ENCODE measurements at regions not wholly inside any gene's neighbourhood (a gene's known extent, or its start where the extent isn't known, plus 50 kb on each side); places are given as distances from the start of the nearest gene placed in this dataset.
A peak's percentile ranks its signal among the peaks of the same experiment; 100 is the strongest.

DNA sequence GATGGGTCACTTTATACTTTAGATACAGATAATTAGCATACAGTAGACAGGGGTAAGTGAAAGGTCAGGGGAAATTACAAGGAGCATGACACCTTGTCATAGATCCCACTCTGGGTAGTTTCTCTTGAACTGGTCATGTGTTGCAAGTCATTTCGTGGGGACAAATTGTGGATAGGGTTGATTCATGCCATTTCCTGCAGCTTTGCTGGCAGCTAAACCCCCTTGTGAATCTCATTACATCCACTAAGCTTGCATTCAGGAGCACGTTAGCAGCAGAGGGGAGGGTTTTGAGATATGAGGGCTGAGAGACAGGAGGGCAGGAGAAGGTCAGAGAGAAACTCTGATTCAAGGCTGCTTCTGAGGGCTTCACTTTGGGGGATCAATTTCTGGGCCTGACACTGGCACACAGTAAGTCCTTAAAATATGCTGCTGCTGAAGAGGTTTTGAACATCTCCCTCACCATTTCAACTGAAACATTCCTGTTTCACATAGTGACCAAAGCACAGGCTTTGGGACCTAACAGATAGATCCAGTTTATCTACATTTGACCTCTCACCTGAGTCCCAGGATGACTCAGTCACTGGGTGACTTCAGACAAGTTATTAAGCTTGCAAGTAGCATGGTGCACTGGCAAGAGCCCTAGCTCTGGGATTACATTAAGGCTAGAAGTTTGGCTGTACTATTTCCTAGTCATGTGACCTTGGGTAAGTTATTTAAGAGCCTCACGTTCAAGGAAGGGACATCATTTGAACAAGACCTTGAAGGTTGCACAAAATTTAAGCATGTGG, 206.0 kb upstream of the USP24 start:
- FAIRE-seq, result no peak

DNA sequence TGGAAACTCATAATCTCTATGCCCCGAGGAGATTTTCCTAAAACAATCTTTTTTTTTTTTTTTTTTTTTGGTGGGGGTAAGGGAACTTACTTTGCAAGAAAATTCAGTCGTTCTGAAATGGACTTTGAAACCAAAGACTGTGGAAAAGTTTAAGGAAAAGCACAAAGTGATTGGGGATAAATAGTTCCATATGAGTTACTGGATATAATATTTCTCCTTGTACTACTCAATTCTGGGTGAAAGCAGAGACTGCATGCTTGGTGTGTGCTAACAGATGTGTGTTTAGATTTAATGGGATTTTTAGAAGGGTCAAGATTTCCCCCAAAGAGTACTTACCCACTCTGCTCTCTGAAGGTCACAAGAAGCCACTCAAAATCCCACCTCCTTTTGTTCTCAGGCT, 204.9 kb upstream of the USP24 start:
- no peak for FAIRE-seq

DNA sequence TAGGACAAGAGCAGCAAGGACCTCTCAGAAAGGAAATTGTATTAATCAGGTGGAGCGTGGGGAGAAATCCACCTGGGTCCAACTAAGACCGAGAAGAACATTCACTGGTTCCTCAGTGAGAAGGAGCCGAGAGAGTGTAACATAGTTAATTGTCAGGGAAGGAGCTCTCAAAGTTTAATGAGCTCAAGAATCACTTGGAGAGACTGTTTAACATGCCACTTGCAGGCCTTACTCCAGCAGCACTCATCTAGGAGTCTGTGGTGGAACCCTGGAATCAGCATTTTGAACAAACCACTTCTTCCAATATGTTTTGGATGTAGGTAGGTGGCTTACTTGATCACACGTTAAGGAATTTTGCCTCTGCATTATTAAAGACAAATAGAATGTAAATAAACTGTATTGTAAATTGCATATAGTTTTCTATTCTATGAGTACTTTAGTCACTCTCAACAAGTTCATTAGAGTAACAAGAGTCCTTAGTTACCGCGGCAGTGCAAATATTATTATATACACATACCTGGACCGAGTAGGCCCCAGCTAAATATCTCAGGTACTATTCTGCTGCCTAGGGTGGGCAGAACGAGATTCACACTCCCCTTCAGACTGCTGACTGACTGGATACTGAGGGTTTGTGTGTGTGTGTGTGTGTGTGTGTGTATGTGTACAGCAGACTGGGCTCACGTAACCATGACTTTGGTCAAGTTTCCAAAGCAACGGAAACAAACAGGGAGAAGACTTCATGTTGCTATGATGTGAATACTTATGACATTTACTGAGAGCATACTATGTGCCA, 203.2 kb upstream of the USP24 start:
- no peak for FAIRE-seq

DNA sequence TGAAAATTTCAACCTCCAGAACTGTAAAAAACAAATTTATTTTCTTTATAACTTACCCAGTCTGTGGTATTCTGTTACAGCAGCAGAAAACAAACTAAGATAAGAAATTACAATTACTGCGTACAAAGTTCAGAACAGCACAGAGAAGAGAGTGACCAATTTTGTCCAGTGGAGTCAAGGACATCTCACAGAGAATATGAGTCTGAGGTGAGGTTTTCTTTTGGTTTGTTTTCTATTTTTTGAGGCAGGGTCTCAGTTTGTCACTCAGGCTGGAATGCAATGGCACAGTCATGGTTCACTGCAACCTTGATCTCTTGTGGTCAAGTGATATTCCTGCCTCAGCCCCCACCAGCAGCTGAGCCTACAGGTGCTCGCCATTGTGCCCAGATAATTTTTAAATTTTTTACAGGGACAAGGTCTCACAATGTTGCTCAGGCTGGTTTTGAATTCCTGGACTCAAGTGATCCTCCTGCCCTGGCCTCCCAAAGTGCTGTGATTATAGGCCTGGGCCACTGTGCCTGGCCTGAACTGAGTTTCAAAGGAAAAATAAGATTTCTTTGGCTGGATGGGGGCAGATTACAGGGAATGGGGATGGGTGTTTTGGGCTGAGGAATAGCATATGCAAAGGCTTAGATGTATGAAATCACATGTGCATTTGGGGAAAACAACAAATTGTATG, 201.1 kb upstream of the USP24 start:
- FAIRE-seq, result no peak

DNA sequence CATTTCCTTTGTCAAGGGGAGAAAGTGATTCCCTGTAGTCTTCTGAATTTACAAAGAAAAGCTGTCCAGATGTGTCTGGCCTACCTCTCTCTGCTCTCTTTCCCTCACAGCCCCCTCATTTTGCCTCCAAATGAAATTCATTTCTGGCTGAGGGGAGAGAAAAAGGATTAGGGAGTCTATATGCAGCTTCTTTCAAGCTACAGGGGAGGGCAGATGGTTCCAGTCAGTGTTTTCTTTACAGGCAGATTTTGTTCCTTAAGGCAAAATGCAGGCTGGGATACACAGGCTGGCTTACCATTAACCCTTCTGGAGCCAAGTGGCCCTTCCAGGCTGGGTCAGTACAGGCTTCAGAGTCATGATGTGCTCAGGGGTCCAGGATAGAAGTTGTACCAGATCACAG, 198.1 kb upstream of the USP24 start:
- FAIRE-seq, result no peak

DNA sequence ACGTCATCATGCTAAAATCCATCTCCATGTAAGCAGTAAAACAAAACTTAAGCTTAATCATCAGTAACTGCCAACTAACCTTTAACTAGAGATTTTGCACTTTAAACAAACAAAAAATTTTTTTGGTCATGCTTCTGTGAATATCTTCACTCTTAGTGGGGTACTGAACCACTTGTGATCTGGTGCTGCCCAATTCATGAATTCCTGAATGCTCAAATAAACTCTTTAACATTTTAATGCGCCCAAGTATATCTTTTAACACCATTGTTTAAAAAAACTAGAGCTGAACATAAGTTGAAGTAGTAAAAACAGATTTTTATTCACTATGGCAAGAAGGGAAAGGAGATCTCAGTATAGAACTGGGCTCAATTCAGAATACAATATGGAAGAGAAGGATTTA, 196.9 kb upstream of the USP24 start:
- FAIRE-seq, result no peak

DNA sequence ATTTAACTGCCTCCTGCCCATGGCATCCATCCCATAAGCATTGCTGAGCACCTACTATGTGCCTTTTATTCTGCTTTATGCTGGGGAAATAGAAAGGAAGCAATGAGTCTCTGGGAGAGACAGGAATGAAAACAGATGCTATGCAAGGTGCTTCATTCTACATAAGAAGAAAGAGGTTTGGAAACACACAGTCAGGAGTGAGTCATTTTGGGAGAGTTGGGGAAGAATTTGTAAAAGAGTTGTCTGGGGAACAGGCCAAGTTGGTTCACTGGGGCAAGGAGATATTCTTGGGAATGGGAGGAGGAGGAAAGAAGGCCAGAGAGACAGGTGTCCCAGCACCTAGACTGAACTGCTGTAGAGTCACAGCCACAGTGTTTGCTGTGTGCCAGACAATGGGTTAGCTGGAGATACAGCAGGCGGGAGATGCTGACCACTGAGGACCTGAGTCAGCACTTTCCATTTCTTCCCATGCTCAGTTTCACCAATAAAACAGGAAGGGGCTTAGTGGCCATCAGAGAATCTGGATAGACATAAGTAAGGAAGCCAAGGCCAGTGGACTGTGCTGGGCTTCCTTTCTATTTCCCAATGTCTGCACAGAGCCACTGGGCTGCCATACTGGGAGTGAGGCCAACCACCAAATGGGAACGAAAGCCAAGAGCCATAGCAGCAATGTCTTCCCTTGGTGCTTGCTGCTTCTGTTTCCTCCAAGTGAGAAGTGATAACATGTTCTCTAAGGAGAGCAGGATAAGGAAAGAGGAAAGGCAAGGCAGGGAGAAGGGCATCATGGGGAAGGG, 187.7 kb upstream of the USP24 start:
- no peak for FAIRE-seq

DNA sequence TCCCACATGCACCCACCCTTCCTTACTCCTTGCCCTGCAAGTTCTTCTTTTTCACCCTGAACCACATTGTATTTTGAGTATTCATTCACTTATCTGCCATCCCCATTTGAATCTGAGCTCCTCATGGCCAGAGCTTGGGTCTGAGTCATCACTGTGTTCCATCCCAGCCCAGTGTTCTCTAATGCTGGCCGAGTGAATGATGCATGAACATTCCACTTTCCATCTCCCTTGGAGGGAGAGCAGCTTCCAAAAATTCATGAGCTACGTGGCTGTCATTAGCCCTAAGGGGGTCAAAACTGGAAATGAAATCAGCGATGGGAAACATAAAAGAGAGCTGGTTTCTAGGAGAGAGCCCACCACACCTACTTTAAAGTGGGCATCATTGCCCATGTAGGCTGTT, 187.0 kb upstream of the USP24 start:
- no peak for FAIRE-seq

DNA sequence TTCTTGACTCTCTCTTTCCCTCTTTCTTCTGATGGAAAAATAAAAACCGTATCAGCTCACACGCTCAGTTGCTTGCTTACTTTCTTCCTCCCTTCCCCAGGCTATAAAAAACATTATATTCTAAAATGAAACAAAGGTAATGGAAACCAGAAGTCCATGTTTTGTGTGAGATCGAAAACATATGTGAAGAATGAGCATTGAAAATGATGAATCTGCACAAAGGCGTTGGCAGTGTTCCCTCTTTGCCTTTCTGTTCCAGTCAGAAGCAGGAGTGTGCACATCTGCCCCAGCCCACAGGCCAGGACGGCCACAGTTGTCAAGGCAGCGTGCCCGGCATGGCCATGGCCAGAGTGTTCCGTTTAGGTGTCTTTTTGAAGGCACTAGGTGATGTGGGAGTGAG, 185.3 kb upstream of the USP24 start:
- peak; percentile 95 for FAIRE-seq

DNA sequence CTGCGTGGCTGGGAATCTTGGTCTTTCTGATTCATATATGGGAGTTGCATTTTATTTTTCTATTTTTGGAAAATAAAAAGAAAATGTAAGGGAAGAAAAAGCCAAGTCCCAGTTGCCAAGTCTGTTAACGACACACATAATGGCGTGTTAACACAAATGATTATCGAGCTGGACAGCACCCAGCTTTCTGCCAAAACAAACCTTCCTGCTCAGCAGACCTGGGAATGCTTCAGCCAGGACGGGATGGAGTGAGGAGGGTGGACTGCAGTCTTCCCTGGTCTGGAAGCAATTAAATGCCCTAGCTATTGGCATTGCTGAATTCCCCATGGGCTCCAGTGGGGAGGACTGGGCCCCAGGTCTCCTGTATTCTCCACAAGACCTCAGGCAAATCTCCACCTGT, 184.2 kb upstream of the USP24 start:
- no peak for FAIRE-seq

DNA sequence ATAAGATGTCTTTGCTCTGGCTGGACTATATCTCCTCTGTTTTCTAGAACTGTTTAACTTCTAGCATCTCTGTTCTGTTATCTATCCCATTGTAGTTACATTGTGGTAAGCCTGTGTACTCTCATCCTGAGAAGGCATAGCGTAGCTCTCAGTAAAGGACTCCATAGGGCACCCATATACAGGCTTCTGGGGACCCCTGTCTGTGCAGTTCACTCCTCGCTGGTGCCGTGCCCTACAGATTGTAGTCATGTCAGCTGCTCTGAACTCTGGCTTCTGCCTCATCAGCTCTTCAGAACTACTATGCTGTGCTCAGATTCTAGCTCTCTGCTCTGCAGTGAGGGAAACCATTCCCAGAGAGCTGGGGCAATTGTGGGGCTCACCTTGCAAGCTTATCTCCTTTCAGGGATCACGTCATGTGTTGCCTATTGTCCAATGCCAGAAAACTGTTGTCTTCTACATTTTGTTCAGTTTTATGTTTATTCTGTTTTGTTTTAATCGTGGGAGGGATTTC, 181.3 kb upstream of the USP24 start:
- FAIRE-seq, result no peak

DNA sequence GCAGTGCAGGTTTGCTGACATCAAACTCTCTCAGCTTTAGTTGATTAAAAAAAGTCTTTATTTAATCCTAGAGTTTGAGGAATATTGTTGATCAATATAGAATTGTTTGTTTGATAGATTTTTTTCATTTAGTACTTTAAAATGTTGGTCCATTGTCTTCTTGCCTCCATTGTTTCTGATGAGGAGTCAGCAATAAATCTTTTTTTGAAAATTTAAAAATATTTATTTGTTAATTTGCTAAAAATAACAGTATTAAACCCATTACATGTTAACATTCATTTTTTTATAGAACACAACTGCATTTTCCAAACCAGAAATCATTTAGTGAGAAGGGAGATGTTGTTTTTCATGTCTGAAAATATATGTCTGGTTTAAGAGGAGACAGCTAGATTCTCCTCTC, 173.8 kb upstream of the USP24 start:
- FAIRE-seq, result no peak

DNA sequence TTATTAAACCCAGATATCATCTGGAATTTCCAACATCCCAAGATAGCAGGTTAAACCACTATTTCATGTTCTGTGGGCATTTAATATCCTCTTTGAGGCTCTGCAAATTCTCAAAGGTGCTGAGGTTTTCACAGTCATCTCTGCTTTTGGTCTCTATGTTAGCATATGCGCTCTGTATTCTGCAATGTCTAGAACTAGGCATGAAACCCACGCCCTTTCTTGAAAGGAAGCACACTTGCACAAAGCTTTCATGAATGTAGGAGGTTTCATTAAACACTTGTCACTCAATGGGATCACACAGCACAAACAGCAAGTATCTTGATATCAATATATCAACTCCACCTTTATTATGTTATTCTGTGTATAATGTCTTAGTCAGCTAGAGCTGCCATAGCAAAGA, 172.0 kb upstream of the USP24 start:
- FAIRE-seq, result no peak

DNA sequence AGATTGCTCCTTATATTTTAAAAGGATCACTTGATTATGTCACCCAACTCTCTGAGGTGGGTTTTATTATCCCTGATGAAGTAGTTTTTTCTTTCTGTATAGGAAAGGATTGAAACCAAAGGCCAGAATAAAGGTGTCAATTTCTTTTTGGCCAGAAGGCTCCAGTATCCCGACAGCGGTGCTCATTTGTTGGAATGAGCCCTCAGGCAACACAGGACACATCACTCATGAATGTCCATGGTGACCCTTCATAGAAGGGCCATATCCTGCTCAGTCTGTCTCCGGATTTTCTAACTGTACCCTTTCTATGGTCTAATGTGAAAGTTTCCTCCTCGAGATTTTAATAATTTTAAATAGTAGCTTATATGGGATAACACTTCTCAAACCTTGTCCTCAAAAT, 171.3 kb upstream of the USP24 start:
- FAIRE-seq, result no peak

DNA sequence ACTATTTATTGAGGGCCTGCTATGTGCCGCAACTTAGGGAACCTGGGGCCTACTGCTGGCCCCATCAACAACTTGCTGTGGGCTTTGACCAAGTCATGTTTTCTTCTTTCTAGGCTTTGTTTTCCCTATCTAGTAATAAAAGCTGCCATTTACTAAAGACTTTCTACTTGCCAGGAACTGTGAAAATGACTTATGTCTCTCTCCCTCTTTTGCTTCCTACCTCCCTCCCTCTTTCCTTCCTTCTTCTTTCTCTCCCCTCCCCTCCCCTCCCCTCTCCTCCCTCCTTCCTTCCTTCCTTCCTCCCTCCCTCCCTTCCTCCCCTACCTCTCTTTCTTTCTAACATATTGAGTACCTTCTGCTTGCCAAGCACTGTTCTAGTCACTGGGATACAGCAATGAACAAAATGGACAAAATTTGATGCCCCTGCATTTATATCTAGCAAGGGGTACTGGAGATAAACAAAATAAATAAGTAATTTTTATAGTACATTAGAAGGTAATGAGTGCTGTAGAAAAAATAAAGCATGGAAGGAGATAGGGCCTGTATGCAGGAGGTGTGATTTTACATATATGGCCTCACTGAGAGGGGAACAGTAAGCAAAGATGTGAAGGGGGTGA, 170.3 kb upstream of the USP24 start:
- no peak for FAIRE-seq

DNA sequence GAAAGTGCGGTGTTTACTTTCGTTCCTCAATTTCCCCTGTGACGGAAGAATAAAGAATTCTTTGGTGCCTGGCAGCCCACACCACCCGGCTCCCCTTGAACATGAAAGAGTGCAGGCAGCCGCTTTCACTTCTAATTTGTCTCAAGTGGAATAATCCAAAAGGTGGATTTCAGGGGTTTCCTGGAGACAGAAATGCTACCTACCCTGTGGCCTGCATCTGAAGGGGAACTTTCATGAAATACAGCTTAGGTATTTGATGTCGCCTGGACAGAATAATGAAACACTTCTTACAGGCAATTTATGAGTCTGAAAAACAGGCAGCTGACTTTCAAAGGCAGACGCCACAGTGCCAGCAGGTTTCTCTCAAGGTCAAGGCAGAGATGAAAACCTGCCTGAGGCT, 169.5 kb upstream of the USP24 start:
- no peak for FAIRE-seq

DNA sequence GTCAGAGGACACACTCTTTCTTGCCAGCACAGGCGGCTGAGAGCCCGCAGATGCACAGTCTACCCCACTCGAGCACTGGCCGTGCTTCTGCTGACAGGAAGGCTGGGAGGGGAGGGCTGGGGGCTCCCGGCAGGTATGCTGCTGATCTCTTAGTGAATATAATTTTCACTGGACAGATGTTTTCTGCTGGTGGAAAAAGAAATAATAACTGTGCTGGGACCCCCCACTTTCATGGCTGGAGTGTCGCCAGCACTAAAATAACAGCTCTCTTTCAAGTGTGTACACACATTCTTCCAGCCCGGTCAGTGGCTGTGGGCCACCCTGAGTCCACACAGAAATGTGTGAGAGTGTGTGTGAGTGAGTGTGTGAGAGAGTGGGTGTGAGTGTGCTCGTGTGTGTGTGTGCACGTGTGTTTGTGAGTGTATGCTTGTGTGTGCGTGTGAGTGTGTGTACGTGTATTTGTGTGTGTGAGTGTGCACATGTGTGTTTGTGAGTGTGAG, 167.7 kb upstream of the USP24 start:
- FAIRE-seq, result no peak

DNA sequence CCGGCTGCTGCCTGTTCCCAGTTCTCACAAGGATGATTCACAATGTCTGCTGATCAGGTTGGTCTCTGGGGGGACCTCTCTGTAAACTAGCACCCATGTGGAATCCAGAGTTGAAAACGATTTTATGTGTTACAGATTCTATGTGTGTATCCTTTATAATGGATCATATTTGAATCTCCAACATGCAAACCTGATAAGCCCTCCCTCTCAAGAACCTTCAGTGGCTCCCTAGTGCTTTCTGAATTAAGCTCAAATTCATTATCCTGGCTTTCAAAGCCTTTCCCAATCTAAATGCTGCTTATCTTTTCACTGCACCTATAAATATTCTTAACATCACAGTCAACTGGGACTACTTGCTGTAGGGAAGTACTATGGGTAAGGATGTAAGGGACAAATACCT, 166.8 kb upstream of the USP24 start:
- no peak for FAIRE-seq

DNA sequence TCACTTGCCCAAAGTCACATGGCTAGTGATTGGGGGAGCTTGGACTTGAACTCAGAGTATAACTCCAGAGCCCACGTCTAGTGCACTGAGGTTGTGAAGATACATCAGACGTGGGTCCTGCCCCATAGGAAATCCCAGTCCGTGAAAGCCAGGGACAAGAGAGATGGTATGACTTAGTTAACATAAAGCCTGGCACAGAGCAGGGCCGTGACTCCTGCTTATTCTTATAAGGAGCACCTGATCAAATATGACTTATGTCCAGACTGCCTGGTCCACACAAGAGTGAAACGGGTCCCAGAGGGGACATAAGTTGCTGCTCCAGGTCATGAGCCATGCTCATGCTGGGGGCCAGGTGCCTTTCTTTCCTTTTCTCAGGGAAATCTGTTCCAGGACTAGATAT, 166.3 kb upstream of the USP24 start:
- FAIRE-seq, result no peak

DNA sequence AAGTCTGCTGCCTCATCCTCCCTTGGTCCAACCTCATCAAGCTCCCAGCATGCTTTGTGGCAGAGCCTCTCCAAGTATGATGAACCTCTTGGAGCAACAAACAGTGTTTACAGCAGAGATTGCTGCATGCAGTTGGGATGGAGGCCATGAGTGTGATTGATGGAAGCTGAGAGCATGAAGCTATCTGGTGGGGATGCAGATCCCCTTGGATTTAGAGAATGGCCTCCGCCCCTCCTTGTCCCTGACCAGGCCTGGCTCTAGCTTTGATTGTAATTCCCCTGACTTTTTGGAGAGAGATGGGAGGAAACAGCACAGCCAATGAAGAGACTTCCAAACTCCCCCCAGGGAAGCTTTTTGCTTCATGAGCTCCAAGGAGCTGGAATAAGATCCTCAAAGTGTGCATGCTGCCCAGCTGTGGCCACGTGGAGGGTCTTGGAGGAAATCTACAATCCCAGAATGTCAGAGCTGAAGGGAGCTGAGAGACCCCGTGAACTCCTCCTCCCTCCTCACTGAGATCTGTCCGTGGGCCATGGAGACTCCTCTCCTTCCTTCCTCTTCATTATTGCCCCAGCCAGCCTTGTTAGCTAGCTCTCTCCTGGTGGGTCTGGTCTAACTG, 165.3 kb upstream of the USP24 start:
- FAIRE-seq, result no peak

DNA sequence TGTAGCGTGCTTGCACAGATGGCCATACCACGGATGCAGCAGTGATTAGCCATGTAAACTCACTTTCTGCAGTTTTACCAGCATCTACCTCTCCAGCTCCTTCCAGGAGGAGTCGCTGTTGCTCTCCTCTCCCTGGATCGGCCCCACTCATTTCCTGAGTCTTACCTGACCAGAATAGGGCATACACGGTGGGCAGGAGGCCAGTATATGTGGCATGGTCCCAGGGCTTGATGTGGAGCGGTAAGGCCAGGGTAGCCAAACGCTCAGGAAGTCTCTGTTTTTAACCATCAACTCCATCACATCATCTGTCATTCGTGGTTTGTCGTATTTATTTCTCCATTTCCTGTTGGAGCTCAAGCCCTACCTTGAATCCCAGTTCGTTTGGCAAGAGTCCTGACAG, 163.4 kb upstream of the USP24 start:
- FAIRE-seq, result no peak

DNA sequence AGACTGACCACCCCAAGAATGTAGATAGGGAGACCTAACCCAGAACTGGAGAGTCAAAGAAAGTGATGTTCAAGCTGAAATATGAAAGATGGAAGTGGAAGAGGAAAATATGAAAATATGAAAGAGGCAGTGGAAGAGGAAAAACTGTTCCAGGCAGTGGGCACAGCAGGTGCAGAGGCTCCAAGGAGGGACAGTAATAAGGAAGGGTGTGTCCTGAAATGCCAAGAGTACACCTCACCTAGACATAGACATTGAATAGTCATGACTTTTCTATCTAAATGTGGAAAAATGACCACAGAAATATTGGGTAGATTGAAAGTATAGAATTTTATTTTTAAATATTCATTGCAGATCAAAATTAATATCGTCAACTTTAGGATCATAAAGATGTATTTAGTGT, 161.7 kb upstream of the USP24 start:
- no peak for FAIRE-seq
